Fibroblast of the aortic adventitia (primary cell): ENCODE measurements at regions not wholly inside any gene's neighbourhood (a gene's known extent, or its start where the extent isn't known, plus 50 kb on each side); places are given as distances from the start of the nearest gene placed in this dataset.
"Not testable (repeated sequence)": the region's sequence is repeated elsewhere in the genome, so short reads cannot be mapped to it uniquely, and the experiment has no call there.

Experiments
- DNase-seq: peaks from one replicate; pipeline ENCODE4 v3.0.0-alpha.2; 2010; ENCODE audit warnings: low read depth
- H3K4me3 ChIP-seq: 2 replicates; pipeline ENCODE4 v1.5.1; 2011; ENCODE audit warnings: low read depth, mild to moderate bottlenecking, control low read depth, low read length, moderate library complexity
- CTCF ChIP-seq: IDR thresholded peaks from 2 replicates; pipeline ENCODE4 v1.5.1; 2011; ENCODE audit warnings: mild to moderate bottlenecking, low read length, control low read depth, inconsistent platforms; ENCODE audit not compliant: insufficient read depth

- peak; percentile 12 for DNase-seq
- no peak for TF ChIP-seq CTCF
- no peak overlapping the region for H3K4me3 ChIP-seq
Measured at GRCh38 chr1:232416026-232416568, 213.8 kb downstream of the SIPA1L2 start.

- DNase-seq, H3K4me3 ChIP-seq: not testable (repeated sequence)
Measured at GRCh38 chr1:232415481-232415880, 214.5 kb downstream of the SIPA1L2 start.

- TF ChIP-seq CTCF, result no peak
- no peak for DNase-seq
- no peak overlapping the region for H3K4me3 ChIP-seq
Measured at GRCh38 chr1:232414100-232414499, 215.8 kb downstream of the SIPA1L2 start.

GRCh38 chr1:232413674-232414073 is 216.3 kb downstream of the SIPA1L2 start:
- no peak overlapping the region for H3K4me3 ChIP-seq
- no peak for DNase-seq
- no peak for TF ChIP-seq CTCF

GRCh38 chr1:232409584-232409983 is 220.3 kb downstream of the SIPA1L2 start:
- TF ChIP-seq CTCF, result no peak
- no peak for DNase-seq
- no peak overlapping the region for H3K4me3 ChIP-seq

GRCh38 chr1:232407120-232407519 is 222.8 kb downstream of the SIPA1L2 start:
- no peak for TF ChIP-seq CTCF
- DNase-seq, result no peak
- no peak overlapping the region for H3K4me3 ChIP-seq

GRCh38 chr1:232405781-232406180 is 224.2 kb downstream of the SIPA1L2 start:
- no peak for DNase-seq
- no peak for TF ChIP-seq CTCF

More at GRCh38 chr1:232405781-232406180, 224.2 kb downstream of the SIPA1L2 start:
- H3K4me3 ChIP-seq, result no peak overlapping the region
